A673 (cell line): ENCODE measurements at regions not wholly inside any gene's neighbourhood (a gene's known extent, or its start where the extent isn't known, plus 50 kb on each side); places are given as distances from the start of the nearest gene placed in this dataset.

Experiments used
- EZH2 ChIP-seq: fragments of 200-600 bp; sonication (generic); IDR thresholded peaks from 2 replicates; pipeline ENCODE4 v1.6.1; 2017; ENCODE audit warnings: borderline replicate concordance, low read depth, mild to moderate bottlenecking, mixed read lengths, antibody characterized with exemption, low read length; ENCODE audit not compliant: poor library complexity, severe bottlenecking
- TF ChIP-seq, protein P1 (sequence below): fragments of 300-800, 200-600 bp; sonication (generic); conservative IDR thresholded peaks from 2 replicates; pipeline ENCODE4 v1.5.1; 2017; ENCODE audit warnings: low read depth, mild to moderate bottlenecking, antibody characterized with exemption, low read length, moderate library complexity, mixed read lengths

DNA sequence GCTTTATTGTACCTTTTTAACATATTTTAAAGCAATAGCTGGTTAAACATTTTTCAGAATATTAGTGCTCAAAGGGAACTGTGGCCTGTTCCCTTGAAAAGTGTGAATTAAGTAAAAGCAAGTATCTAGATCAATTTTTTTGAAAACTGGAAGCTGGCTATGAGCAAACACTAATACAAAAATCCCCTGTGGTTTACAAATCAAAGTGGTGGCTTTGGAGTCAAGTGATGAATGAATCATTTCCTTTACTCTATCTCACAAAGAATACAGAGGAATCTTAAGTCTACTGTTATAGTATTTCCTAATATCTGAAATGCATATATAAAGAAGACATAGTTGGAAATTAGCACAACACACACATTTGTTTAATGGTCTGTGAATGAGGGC lies 212.4 kb upstream of the C9orf72 start:
- TF ChIP-seq, protein P1, sequence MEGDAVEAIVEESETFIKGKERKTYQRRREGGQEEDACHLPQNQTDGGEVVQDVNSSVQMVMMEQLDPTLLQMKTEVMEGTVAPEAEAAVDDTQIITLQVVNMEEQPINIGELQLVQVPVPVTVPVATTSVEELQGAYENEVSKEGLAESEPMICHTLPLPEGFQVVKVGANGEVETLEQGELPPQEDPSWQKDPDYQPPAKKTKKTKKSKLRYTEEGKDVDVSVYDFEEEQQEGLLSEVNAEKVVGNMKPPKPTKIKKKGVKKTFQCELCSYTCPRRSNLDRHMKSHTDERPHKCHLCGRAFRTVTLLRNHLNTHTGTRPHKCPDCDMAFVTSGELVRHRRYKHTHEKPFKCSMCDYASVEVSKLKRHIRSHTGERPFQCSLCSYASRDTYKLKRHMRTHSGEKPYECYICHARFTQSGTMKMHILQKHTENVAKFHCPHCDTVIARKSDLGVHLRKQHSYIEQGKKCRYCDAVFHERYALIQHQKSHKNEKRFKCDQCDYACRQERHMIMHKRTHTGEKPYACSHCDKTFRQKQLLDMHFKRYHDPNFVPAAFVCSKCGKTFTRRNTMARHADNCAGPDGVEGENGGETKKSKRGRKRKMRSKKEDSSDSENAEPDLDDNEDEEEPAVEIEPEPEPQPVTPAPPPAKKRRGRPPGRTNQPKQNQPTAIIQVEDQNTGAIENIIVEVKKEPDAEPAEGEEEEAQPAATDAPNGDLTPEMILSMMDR = no peak
- no peak for TF ChIP-seq EZH2
